ENCODE measurements at regions not wholly inside any gene's neighbourhood (a gene's known extent, or its start where the extent isn't known, plus 50 kb on each side); places are given as distances from the start of the nearest gene placed in this dataset.

GRCh38 chr13:22091971-22092300, 421.1 kb downstream of the FGF9 start:
- TF ChIP-seq, protein P1, sequence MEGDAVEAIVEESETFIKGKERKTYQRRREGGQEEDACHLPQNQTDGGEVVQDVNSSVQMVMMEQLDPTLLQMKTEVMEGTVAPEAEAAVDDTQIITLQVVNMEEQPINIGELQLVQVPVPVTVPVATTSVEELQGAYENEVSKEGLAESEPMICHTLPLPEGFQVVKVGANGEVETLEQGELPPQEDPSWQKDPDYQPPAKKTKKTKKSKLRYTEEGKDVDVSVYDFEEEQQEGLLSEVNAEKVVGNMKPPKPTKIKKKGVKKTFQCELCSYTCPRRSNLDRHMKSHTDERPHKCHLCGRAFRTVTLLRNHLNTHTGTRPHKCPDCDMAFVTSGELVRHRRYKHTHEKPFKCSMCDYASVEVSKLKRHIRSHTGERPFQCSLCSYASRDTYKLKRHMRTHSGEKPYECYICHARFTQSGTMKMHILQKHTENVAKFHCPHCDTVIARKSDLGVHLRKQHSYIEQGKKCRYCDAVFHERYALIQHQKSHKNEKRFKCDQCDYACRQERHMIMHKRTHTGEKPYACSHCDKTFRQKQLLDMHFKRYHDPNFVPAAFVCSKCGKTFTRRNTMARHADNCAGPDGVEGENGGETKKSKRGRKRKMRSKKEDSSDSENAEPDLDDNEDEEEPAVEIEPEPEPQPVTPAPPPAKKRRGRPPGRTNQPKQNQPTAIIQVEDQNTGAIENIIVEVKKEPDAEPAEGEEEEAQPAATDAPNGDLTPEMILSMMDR (IDR thresholded peaks at IDR 0.05): no peak
- TF ChIP-seq POLR2AphosphoS5 (IDR thresholded peaks at IDR 0.05; ENCODE audit: low read depth, low read length): no peak
- TF ChIP-seq, protein P2, sequence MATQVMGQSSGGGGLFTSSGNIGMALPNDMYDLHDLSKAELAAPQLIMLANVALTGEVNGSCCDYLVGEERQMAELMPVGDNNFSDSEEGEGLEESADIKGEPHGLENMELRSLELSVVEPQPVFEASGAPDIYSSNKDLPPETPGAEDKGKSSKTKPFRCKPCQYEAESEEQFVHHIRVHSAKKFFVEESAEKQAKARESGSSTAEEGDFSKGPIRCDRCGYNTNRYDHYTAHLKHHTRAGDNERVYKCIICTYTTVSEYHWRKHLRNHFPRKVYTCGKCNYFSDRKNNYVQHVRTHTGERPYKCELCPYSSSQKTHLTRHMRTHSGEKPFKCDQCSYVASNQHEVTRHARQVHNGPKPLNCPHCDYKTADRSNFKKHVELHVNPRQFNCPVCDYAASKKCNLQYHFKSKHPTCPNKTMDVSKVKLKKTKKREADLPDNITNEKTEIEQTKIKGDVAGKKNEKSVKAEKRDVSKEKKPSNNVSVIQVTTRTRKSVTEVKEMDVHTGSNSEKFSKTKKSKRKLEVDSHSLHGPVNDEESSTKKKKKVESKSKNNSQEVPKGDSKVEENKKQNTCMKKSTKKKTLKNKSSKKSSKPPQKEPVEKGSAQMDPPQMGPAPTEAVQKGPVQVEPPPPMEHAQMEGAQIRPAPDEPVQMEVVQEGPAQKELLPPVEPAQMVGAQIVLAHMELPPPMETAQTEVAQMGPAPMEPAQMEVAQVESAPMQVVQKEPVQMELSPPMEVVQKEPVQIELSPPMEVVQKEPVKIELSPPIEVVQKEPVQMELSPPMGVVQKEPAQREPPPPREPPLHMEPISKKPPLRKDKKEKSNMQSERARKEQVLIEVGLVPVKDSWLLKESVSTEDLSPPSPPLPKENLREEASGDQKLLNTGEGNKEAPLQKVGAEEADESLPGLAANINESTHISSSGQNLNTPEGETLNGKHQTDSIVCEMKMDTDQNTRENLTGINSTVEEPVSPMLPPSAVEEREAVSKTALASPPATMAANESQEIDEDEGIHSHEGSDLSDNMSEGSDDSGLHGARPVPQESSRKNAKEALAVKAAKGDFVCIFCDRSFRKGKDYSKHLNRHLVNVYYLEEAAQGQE (IDR thresholded peaks at IDR 0.05; ENCODE audit: insufficient read depth in 1 of 2, low read depth in 2 of 2, low read length in 1 of 2): no peak
- TF ChIP-seq SIN3A (IDR thresholded peaks at IDR 0.05; ENCODE audit: borderline replicate concordance, insufficient read depth, low read depth, low read length): no peak
- TF ChIP-seq TCF7L2 (IDR thresholded peaks at IDR 0.05; ENCODE audit: low read depth, low read length): no peak
